Inferior parietal cortex (tissue), 1 donor: ENCODE measurements at regions not wholly inside any gene's neighbourhood (a gene's known extent, or its start where the extent isn't known, plus 50 kb on each side); places are given as distances from the start of the nearest gene placed in this dataset.

Experiments
- DNase-seq: peaks from one replicate; pipeline ENCODE4 v3.0.0-alpha.2; 2016; ENCODE audit errors: extremely low spot score

DNA sequence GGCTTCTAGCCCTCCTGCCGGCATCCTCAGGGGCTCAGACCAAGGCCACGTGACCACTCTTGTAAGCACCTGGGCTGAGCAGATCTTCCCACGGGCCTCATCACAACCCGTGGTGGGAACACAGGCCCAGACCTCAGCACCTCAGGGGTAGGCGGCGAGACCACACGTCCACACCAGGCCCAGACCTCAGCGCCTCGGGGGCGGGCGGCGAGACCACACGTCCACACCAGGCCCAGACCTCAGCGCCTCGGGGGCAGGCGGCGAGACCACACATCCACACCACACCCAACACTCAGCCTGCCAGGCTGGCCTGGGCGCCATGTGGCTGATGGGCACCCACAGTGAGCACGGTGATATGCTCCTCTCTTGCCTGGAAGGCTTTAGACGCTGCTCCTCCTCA is 334.4 kb upstream of the SALL3 start:
- DNase-seq = no peak

DNA sequence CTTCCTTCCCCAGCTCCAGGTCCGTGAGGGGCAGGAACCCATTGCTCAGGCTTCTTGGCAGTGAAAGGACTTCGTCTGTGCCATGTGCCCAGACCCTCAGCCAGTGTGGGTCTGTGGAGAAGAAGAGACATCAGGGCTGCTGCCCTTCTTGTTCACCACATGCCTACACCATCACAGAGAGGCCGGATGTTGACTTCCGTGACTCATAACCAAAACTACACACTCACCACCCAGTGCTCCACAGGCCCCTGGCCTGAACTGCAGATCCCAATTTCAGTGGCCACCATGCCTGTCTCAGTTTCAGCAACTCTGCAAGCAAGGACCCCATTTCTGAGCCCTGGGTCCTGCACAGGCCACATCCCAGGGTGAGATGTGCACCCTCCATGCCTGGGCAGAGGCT is 332.6 kb upstream of the SALL3 start:
- DNase-seq = no peak

DNA sequence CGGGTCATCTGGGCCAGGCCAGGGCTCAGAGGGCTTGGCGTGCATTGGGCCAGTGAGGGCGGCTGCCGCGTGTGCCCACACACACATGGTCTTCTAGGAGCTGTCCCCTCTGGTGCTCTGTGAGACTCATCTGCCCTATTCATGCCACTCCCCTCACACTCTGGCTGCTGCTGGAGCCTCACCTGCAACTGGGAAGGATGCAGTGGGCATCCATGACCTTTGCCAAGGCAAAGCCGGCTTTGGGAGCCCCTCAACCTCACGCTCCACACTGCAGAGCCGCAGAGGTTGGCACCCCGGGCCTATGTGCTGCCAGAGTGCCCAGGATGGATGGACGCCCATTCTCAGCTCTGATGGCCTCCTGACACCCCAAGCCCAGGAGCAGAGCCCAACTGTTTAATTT is 330.2 kb upstream of the SALL3 start:
- DNase-seq = no peak

DNA sequence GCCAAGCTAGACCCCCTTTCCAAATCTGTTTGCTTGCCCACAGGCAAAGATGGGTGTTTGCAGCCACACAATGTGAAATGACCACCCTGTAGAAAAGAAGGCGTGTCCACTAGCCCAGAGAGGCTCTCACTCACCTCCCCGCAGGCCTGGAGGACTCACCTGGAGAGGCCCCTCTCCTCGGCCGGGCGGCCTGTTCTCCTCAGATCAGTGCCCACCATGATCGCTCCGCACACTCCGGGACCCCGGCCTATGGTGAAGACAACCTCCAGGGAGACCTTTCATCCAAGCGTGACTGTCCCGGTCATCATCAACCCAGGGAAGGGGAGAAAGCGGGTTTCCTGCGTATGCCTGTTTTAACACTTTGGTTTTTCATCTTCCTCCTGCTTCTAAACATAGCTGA is 328.7 kb upstream of the SALL3 start:
- DNase-seq = no peak

DNA sequence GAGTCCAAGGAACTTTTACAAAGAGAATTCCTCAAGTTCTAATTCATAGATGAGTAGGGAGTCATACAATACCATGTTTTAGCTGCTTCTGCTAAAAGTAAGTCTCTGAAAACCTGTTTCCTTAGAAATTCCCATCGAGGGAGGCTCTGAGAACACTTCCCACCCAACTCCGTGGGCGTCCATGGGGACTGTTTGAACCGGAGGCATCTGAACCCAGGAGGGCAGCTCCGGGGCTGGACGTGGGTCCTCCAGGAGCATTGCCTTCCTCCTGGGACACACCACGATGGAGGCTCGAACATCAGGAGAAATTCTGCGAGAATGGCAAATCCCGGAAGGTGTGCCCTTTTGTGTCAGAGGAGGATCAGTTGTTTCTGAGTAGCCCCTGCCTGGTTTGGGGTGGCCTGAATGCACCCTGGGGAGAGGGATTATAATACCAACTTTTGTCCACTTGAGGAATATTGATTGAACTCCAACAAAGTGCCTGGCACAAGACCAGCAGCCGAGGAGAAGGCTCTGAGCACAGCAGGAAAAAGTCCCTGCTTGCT is 327.5 kb upstream of the SALL3 start:
- DNase-seq = no peak

DNA sequence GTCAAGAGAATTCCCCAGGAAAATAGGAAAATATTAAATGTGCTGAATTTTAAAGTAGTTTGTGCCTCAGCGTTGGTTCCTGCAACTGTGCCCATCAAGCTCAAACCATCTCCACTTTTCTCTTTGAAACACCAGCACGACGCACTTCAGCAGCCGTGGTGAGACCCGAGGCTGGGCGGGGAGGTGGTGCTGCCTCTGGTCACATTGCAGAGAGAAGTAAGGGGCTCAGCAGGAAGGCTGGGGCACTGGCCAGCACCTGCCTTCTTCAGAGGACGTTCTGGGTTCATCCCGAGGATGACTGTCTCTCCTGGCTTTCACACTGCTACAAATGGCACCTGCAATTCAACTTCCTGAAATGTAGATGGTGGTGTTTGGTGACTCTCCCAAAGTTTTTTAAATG is 323.7 kb upstream of the SALL3 start:
- no peak for DNase-seq

DNA sequence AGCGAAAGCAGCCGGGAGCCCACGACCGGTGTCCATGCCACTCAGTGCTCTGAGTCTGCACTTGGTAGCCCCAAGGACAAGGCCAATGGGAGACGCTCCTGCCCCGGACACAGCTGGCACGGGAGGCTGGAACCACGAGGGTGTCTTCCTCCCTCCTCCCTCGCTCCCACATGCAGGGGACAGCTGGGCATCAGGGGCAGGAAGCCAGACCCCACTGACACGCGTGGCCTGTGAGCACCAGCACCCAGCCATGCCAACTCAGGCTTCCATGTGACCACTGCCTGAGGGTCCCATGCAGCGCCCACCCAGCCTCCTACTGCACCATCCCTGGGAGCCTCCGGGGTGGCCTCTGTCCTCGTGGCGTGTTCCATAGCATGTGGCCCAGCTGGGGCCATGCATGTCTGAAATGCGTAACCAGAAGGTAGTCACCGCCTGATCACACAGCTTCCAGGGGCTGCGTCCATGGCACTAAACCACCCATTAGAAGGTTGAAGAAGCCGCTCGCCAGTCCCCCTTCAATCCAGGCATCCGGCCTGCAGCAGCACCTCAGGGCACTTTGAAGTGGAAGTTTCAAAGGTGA is 323.2 kb upstream of the SALL3 start:
- no peak for DNase-seq

DNA sequence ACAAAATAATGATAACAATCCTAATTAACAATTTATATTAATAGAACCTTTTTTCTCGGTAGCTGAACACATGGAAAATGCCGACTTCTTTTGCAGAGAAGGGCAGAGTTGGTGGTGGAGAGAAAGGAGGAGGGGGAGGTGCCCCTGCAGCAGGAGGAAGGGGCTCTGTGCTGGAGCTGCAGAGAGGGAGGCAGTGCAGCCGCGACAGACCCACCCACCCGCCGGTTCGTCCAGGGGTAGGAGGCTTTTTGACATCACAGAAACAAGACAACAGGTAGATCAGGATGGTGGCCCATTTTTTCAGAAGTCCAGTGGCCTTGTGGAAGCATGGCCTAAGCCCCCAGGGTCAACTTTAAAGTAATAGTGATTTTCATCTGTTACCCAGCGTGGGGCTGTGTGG is 321.1 kb upstream of the SALL3 start:
- DNase-seq = no peak

DNA sequence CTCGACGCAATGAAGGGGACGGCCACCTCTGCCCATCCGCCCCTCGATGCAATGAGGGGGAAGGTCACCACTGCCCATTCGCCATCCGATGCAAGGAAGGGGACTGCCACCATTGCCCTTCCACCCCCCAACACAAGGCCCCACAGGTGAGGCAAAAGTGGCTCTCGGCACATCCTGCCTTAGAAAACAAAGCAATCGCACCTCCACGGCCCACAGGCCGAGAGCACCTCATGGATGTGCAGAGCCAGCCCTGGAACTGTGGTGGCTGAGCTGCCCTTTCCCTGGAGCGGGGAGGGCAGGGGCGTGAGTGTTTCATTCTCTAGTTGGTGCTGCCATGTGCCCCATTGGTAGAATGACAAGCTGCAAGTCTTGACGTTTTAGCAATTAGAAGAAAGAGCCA is 320.6 kb upstream of the SALL3 start:
- DNase-seq = no peak

DNA sequence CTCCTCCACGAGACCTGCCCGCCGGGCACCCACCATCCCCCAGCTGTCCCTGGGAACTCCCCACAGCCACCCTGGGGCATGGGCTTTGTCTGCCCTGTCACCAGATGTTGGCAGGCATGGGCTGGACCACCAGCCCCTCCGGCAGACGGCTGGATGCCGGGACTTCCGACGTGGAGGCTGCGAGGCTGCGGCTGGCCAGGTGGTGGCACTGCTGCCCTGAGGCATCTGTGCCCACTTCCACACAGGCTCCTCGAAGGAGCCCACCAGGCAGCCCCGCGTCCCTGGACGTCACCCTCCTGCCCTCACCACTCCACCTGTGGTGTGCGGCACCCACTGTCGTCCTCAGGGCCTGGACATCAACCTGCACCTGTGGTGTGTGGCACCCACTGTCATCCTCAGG is 319.9 kb upstream of the SALL3 start:
- no peak for DNase-seq

DNA sequence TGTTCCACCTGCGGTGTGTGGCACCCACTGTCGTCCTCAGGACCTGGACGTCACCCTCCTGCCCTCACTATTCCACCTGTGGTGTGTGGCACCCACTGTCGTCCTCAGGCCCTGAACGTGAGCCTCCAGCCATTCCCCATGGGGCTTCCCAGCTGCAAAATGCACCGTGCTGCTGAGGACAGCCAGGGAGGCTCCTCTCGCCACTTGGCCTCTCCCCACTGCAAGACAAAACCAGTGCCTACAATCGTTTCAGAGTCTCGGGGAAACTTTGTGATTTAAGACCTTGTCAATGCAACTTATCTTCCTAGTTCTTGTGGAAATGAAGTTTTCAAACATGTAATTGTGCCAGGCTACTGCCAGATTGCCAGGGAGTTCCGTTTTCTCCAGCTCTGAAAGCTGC is 319.3 kb upstream of the SALL3 start:
- DNase-seq = no peak

DNA sequence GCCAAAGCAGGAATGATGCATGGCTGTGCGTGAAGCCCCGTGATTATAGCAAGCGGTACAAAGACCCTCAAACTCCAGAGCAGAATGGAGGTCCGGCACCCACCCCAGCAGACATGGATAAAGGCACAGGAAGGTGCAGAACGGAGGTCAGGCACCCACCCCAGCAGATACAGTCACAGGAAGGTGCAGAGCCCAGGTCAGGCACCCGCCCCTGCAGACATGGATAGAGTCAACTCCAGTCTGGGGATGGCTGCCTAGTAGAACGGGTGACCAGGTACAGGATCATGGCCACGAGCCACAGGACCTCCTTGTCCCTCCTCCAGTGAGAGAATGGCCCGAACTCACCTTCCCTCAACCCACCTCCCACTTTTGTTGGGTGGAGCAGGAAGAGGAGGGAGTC is 318.3 kb upstream of the SALL3 start:
- DNase-seq = no peak

DNA sequence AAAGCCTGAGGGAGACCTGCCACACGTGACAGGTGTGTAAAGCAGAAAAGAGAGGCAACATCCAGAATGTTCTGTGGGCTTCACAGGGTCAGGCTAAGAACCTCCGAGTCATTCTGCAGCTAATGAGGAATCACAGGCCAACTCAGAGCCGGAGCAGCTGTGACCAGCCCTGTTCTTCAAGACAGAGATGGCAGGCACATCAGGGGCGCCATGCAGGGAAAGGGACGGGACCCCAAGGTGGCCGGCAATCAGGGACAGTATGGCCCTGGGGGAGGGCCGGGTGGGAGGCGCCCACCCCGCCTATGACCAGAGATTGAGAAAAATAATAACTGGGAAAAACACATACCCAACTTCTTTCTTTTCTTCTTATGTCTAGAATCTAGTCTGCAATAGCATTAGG is 316.7 kb upstream of the SALL3 start:
- DNase-seq = no peak

DNA sequence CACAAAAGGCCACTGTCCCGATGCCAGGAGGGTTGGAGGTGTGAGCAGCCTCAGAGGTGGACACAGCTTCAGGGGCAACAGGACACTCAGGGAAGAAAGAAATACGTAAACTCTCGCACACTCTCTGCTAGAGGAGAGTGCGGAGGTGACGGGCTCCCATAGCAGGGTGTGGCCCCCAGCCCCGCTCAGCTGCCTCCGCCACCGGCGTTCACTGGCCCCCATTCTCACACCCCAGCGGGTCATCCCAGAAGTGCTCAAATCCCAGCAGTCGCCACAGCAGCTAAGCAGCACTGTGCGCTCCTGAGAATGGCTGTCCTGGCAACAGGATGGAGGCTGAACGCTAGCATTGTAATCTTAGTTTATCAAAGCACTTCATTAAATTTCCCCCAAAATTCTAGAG is 315.6 kb upstream of the SALL3 start:
- no peak for DNase-seq

DNA sequence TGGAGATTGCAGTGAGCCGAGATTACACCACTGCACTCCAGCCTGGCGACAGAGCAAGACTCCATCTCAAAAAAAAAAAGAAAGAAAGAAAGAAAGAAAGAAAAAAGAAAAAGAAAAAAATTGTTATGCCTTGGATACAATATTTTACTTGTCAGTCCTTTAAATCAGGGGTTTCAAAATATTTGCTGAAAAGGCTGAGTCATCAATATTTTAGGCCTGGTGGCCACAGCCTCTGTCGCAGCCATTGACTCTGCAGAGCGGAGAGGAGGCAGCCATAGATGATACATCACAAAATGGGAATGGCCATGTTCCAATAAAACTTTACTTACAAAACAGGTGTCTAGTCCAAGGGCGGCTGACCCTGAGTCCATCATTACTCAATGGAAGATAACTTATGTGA is 314.8 kb upstream of the SALL3 start:
- no peak for DNase-seq

DNA sequence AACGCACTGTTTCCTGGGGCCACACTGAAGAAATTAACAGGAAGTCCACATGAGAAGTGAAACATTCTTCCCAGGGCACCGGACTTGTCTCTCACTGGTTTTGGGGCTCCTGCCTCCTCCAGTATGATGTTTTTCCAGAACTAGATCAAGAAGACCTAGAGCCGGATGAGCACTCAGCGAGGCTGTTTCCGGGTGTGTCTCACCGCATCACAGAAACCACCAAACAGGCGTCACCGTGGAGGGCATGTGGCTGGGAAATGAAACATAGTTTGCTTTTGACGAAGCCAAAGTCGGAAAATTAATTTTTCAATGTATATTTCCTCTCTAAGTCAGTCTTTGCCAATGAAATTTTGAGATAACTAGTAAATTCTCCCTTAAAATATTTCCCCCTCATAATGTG is 314.0 kb upstream of the SALL3 start:
- DNase-seq = no peak

DNA sequence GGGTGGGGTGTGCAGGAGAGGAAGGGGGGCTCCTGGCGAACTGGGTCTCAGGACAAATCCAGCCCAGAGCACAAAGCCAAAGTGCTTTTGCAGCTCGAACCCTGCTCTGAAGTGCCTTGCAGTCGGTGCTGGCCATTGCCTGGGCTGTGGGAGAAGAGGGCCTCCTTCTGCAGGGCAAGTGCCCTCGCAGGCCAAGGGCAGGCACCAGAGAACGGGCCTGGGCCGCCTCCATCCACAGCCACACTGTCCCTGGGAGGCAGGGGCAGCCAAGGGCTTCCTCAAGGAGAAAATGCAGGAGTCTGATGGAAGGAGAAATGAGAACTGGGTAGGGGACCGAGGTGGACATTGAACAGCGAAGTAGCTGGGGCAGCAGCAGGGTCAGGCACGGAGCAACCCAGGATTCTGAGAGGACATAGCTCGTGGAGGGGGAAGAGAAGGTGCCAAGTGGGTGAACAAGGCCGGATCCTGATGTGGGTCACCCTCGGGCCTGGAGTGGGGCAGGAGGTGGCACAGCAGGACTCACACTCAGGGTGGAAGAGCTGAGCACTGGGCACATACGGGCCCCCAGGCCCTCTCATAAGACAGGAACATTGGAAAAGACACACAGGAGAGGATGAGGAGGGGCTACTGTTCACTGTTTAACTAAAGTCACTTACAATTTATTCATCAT is 312.8 kb upstream of the SALL3 start:
- no peak for DNase-seq

DNA sequence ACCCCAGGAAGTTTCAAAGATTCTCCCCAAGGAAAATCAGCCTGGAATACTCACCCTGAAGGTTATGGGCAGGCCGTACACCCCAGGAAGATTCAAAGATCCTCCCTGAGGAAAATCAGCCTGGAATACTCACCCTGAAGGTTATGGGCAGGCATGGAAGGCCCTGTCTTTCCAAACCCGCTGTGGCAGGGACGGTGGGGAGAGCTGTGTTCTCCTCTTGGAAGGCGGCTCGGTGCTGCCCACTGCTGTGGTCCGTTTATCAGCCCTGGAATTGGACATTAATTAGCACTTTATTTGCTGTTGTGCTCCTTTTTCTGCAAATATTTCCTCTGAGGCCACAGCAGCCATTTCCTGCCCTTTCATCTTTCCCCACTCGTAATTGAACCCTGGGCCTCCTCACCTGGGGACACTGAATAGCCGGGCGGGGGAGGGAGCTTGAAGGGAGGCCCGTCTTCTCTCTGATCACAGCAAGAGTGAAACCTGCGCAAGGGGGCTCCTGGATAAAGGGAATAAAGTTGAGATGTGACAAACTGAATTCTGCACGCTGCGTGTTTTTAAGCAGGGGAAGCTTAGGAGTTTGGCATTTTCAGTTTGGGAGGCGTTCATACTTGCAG is 308.7 kb upstream of the SALL3 start:
- DNase-seq = no peak

DNA sequence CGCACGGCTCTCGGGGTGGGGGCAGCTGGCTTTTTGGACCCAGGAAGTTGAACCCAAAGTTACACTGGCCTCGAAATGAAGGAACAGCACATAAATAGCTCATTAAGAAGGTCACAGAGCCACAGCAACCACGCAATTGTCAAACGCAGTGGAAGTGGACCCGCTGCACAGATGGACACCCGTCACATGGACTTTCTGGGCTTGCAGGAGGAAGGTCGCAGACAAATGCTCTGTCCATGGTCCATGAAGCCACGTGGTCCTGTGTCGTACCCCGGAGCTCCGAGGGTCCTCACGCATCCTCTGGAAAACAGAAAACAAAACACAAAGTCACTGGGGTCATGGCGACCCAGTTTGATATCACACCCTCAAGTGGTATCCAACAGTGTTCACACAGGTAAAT is 308.1 kb upstream of the SALL3 start:
- no peak for DNase-seq

DNA sequence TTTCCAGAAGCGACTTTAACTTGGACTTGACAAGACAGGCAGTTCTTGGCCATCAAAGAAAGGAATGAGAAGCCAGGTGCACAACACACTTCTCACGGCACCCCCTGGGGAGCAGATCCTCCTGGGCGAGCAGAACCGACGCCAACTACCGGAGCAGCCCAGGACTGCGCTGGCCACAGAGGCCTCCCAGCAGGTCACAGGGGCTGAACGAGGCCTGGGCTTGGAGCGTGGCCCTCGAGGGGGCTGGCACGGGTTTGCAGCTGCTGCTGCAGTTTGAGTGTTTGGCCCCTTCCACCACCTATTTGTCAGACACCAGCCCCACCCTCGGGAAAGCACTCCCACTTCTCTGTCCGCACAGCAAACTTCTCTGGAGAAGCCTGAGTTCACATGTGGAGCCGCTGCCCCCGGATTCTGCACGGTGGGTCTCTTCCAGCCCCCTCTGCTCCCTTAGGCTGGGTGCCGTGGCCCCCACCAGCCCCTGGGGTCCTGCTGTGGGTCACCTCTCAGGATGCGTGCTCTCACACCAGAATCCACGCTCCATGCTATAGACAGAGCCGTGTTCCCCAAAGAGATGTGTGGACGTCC is 306.7 kb upstream of the SALL3 start:
- DNase-seq = no peak

DNA sequence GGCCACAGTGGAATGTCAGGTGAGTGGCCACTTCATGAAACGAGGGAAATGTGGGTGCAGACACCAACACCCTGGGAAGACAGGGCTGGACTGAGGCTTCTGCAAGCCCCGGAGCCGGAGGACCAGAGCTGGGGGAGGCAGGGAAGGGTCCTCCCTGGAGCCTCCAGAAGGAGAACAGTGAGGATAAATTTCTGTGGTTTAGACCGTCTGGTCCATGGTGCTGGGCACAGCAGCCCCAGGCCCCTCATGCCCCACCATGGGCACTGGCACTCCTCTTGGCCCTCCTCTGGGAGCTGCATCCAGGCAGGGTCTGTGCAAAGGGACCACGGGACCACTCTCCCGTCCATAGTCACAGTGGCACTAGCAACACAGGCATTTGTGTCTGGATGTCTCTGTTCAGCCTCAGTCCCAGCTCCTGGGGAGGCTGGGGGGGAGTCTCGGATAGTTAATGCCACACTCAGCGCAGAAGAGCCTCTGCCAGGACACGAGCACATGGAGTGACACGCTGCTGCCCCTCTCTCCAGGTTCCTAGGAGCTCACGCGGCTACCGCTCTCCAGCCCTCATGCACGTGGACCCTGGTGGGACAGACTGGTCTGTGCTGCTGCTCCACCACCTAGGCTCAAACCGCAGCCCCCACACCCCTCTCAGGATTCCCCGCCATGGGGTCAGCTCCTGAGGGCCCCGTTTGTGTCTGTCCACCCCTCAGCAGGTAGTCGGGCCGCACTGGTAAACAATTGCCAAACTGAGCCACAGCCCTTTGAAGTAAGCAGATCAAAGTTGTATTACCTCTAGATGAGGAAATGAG is 305.9 kb upstream of the SALL3 start:
- DNase-seq = no peak

DNA sequence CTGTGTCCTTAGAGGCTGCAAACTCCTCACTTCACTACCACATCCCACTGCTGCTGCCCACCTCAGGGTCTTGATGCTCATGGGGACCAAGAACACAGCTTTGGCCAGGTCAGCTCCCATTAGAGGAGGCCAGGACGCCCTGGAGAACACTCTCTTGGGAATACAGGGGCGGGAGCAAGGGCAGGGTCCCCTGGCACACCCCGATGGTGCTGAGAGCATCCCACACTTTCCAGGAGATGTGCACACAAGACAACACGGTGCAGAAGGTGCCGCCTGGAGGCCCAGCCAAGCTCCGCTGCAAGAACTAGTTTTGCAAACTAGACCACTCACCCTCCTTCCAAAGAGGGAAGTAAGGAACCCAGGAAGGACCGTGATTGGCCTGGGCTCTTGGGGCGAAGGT is 304.4 kb upstream of the SALL3 start:
- DNase-seq = no peak
